Peyer's patch (tissue), 4 donors: ENCODE measurements at regions not wholly inside any gene's neighbourhood (a gene's known extent, or its start where the extent isn't known, plus 50 kb on each side); places are given as distances from the start of the nearest gene placed in this dataset.

ENCODE experiments used
- POLR2A ChIP-seq, 2 donors: fragments of 450-650 bp; IDR thresholded peaks; one replicate each; pipeline ENCODE4 v1.5.1; 2017; ENCODE audit warnings: antibody characterized with exemption in 2 of 2, mild to moderate bottlenecking in 2 of 2, moderate library complexity in 2 of 2
- TF ChIP-seq, protein P1 (sequence below), 6 experiments: fragments of 450-650 bp in 4 of 6; fragments of 200-600 bp in 2 of 6; sonication (generic) in 1 of 6; IDR thresholded peaks; one replicate each; pipeline ENCODE4 v1.5.1; 2017 to 2019; ENCODE audit warnings: antibody characterized with exemption in 6 of 6, mild to moderate bottlenecking in 3 of 6, moderate library complexity in 1 of 6

DNA sequence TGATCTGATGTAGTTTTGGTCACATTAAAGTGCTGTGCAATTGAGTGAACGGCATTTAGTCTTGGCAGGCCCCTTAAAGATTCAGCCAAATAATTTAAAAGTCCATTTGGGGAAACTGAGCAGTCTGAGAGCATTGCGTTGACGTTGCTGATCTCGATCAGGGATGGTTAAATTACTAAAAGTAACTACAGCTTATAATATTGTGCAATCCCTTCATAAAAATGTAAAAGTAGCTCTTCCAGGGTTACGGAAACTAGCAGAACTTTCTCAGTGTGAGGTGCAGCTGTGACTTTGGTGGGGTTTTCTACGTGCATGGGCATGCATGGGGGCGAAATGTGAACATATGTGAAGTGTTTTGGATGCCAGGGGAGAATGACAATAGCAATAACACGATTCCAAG lies 184.5 kb upstream of the RNF32 start:
- TF ChIP-seq, protein P1, sequence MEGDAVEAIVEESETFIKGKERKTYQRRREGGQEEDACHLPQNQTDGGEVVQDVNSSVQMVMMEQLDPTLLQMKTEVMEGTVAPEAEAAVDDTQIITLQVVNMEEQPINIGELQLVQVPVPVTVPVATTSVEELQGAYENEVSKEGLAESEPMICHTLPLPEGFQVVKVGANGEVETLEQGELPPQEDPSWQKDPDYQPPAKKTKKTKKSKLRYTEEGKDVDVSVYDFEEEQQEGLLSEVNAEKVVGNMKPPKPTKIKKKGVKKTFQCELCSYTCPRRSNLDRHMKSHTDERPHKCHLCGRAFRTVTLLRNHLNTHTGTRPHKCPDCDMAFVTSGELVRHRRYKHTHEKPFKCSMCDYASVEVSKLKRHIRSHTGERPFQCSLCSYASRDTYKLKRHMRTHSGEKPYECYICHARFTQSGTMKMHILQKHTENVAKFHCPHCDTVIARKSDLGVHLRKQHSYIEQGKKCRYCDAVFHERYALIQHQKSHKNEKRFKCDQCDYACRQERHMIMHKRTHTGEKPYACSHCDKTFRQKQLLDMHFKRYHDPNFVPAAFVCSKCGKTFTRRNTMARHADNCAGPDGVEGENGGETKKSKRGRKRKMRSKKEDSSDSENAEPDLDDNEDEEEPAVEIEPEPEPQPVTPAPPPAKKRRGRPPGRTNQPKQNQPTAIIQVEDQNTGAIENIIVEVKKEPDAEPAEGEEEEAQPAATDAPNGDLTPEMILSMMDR (IDR thresholded peaks at IDR 0.05) = no peak
- no peak for TF ChIP-seq POLR2A (IDR thresholded peaks at IDR 0.05)
